ENCODE measurements at regions not wholly inside any gene's neighbourhood (a gene's known extent, or its start where the extent isn't known, plus 50 kb on each side); places are given as distances from the start of the nearest gene placed in this dataset.

- no peak for TF ChIP-seq EZH2 (IDR thresholded peaks at IDR 0.05; ENCODE audit: low read depth, low read length, severe bottlenecking)
- TF ChIP-seq CTCF (IDR thresholded peaks at IDR 0.05; ENCODE audit: control extremely low read depth in 1 of 3, insufficient read depth in 1 of 3, low read depth in 1 of 3, low read length in 3 of 3): no peak
- no peak for TF ChIP-seq POLR2AphosphoS5 (IDR thresholded peaks at IDR 0.05; ENCODE audit: low read depth, low read length)
- no peak for TF ChIP-seq RBBP5 (IDR thresholded peaks at IDR 0.05; ENCODE audit: borderline replicate concordance, low read depth, low read length)
- no peak for TF ChIP-seq EP300 (IDR thresholded peaks at IDR 0.05; ENCODE audit: borderline replicate concordance in 1 of 2, low read depth in 2 of 2, low read length in 2 of 2)
- no peak for TF ChIP-seq EGR1 (IDR thresholded peaks at IDR 0.05; ENCODE audit: borderline replicate concordance, low read depth, low read length)
- TF ChIP-seq YY1 (IDR thresholded peaks at IDR 0.05; ENCODE audit: low read depth, low read length): no peak
- TF ChIP-seq POLR2A (IDR thresholded peaks at IDR 0.05; ENCODE audit: control extremely low read depth in 1 of 2, low read depth in 2 of 2, low read length in 2 of 2): no peak
- no peak for TF ChIP-seq SP2 (IDR thresholded peaks at IDR 0.05; ENCODE audit: low read length)
- TF ChIP-seq MAFK (IDR thresholded peaks at IDR 0.05; ENCODE audit: low read depth, low read length): no peak
These were observed 265.2 kb upstream of the PROK2 start for GRCh38 chr3:72050048-72050632.

All from H1 (cell line).